ENCODE measurements at regions not wholly inside any gene's neighbourhood (a gene's known extent, or its start where the extent isn't known, plus 50 kb on each side); places are given as distances from the start of the nearest gene placed in this dataset.

DNA sequence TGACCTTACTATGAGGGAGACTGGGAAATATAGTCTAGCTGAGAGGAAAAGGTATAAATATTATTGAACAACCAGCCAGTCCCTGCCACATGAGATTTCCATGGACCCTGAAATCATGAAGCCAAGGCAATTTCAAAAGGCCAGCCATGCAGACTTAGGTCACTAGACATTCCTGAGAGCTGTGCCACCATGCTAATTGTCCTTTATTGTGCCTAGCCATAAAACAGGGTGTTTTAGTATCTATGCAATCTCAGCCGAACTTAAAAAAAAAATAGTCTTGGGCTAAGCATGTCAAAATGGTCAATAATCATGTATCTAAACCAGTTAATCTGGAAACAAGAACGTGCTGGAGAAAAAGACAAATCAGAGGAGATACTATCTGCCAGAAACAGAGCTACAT is 269.5 kb downstream of the LNPK start:
- no peak for TF ChIP-seq POLR2A (IDR thresholded peaks at IDR 0.05)
- TF ChIP-seq, protein P1, sequence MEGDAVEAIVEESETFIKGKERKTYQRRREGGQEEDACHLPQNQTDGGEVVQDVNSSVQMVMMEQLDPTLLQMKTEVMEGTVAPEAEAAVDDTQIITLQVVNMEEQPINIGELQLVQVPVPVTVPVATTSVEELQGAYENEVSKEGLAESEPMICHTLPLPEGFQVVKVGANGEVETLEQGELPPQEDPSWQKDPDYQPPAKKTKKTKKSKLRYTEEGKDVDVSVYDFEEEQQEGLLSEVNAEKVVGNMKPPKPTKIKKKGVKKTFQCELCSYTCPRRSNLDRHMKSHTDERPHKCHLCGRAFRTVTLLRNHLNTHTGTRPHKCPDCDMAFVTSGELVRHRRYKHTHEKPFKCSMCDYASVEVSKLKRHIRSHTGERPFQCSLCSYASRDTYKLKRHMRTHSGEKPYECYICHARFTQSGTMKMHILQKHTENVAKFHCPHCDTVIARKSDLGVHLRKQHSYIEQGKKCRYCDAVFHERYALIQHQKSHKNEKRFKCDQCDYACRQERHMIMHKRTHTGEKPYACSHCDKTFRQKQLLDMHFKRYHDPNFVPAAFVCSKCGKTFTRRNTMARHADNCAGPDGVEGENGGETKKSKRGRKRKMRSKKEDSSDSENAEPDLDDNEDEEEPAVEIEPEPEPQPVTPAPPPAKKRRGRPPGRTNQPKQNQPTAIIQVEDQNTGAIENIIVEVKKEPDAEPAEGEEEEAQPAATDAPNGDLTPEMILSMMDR (IDR thresholded peaks at IDR 0.05): no peak
- TF ChIP-seq POLR2AphosphoS5 (IDR thresholded peaks at IDR 0.05): no peak
- TF ChIP-seq EP300 (IDR thresholded peaks at IDR 0.05): no peak
- WGBS, 5 donors: 64 to 76% (median 66%) methylated on average over 2 of the region's 2 CpGs
- DNase-seq: no peak
- H3K27ac ChIP-seq: no peak overlapping the region
- H3K36me3 ChIP-seq: no peaks in the 10 kb centered on the region
- H3K27me3 ChIP-seq: peaks cover 0 to 3% (median 0%) of the 10 kb centered on the region in 3 donors
- H3K9me3 ChIP-seq: no peaks in the 10 kb centered on the region
- no peaks in the 10 kb centered on the region for H3K4me1 ChIP-seq
- intact Hi-C loops (cut with DNase I; ENCODE audit: low total_unique reads): no loop called here
- H3K4me3 ChIP-seq: no peak overlapping the region

DNA sequence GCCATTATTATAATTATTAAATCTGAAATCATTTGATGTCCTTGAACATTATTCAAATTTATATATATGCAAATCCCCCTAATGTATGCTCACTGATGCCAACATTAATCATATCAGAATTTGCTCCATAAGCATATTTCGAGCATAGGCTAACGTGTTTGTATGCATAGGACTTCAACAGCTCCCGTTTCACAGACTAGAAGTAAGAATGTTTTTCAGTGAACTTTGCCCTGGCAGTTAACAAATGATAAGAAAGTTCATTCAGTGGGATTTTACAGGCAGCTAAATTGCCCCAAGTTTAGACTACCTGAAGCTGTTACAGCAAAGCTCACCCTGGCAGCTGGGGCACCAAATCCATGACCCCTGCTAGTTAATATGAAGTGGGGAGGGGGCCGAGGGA is 272.0 kb downstream of the LNPK start:
- H3K27ac ChIP-seq: no peak overlapping the region
- TF ChIP-seq EP300 (IDR thresholded peaks at IDR 0.05) (no peak), POLR2AphosphoS5 (IDR thresholded peaks at IDR 0.05) (no peak), POLR2A (IDR thresholded peaks at IDR 0.05) (no peak)
- TF ChIP-seq, protein P1 (IDR thresholded peaks at IDR 0.05): no peak
- H3K9me3 ChIP-seq: no peaks in the 10 kb centered on the region
- H3K27me3 ChIP-seq: no peaks in the 10 kb centered on the region
- no peaks in the 10 kb centered on the region for H3K4me1 ChIP-seq
- no peak for DNase-seq
- intact Hi-C loops (cut with DNase I; ENCODE audit: low total_unique reads): no loop called here
- WGBS, 5 donors: 8 to 25% (median 17%) methylated on average over 4 of the region's 4 CpGs
- no peaks in the 10 kb centered on the region for H3K36me3 ChIP-seq
- H3K4me3 ChIP-seq: no peak overlapping the region

GRCh38 chr2:175729049-175729706 is 272.9 kb downstream of the LNPK start:
- TF ChIP-seq EP300 (IDR thresholded peaks at IDR 0.05): no peak
- TF ChIP-seq, protein P1 (IDR thresholded peaks at IDR 0.05): no peak
- no peak for TF ChIP-seq POLR2AphosphoS5 (IDR thresholded peaks at IDR 0.05)
- TF ChIP-seq POLR2A (IDR thresholded peaks at IDR 0.05): no peak
- intact Hi-C loops (cut with DNase I; ENCODE audit: low total_unique reads): no loop called here
- 79 to 88% (median 85%) methylated on average over 4 of the region's 4 CpGs for WGBS, 5 donors
- no peak overlapping the region for H3K27ac ChIP-seq
- H3K9me3 ChIP-seq: no peaks in the 10 kb centered on the region
- no peaks in the 10 kb centered on the region for H3K27me3 ChIP-seq
- no peaks in the 10 kb centered on the region for H3K4me1 ChIP-seq
- no peaks in the 10 kb centered on the region for H3K36me3 ChIP-seq
- no peak for DNase-seq
- no peak overlapping the region for H3K4me3 ChIP-seq

GRCh38 chr2:175728032-175728431 is 274.0 kb downstream of the LNPK start:
- Histone ChIP-seq H3K27me3 (no peaks in the 10 kb centered on the region), H3K4me1 (no peaks in the 10 kb centered on the region), H3K27ac (no peak overlapping the region), H3K4me3 (no peak overlapping the region), H3K9me3 (no peaks in the 10 kb centered on the region), H3K36me3 (no peaks in the 10 kb centered on the region)
- no peak for TF ChIP-seq EP300 (IDR thresholded peaks at IDR 0.05)
- TF ChIP-seq, protein P1 (IDR thresholded peaks at IDR 0.05): no peak
- TF ChIP-seq POLR2A (IDR thresholded peaks at IDR 0.05): no peak
- TF ChIP-seq POLR2AphosphoS5 (IDR thresholded peaks at IDR 0.05): no peak
- no peak for DNase-seq
- 68 to 80% (median 74%) methylated on average over 4 of the region's 4 CpGs for WGBS, 5 donors
- intact Hi-C loops (cut with DNase I; ENCODE audit: low total_unique reads): no loop called here
